ENCODE measurements at regions not wholly inside any gene's neighbourhood (a gene's known extent, or its start where the extent isn't known, plus 50 kb on each side); places are given as distances from the start of the nearest gene placed in this dataset.

DNA sequence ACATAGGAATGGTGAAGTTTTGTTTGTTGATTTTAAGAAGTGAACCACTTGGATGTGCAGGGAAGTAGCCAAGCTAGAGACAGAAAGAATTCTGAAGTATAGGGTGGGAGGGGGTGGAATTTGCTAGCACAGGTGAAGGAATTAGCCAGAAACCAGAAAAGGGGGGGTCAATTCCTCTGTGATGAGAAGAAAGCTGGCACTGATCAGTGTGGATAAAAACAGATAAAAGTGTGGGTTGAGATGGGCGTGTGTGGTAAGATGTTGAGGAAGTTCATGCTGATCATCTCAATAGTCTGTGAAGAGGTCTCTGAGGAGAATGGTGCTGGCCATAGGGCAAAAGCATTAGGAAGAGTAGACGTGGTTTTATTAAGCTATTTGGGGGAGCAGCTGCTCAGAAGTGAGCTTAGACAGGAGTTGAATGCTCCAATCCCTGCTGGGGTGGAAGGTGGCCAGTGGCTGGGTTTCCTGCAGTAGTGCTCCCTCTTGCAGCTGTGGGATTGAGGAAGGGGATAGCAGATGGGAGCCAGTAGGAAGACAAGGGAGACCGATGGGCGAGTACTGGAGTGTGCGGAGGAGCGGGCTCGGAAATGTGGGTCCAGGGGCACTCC, 88.7 kb upstream of the ELL2 start:
- 92 to 94% methylated on average over 7 of the region's 7 CpGs for WGBS, 2 donors
- no peak for ATAC-seq
- DNase-seq = peak in 1 of 6 donors; percentile 25

DNA sequence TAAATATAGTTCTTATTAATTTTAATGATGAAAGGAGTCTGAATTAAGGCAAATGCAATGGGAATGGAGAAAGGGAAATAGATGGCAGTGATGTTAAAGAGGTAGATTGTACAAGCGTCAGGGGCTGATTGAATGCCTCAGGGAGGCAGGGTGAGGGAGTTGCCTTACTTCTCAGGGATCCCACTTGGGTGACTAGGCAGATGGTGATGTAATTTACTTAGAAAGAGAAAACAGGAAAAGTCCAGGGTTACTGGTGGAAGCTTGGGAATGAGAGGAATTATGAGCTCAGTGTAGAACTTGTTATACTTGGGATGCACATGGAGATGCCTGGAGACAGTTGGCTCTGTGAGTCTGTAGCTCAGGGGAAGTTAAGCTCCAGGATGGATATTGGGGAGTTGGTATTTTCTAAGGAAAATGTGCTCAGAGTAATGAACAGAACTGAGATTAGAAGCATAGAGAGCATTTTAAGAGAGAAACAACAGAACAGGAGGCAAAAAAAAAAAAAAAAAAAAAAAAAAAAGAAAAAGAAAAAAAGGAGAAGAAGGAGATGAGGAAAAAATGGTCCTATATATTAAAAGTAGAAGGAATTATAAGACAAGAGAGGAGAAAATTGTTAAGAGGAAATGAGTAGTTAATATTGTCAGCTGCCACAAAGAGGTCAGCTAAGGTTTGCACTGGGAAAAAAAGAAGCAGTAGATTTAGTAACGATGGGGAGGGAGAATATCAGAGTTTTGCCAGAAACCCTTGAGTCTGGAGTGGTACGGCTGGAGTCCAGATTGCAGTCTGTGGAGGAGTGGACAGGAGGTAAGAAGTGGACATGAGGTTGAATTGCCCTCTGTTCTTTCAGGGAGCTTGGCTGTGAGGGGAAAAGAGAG, 88.0 kb upstream of the ELL2 start:
- H3K36me3 ChIP-seq = no peaks in the 10 kb centered on the region
- ATAC-seq = peak in 2 of 4 donors; percentile 17 to 29
- TF ChIP-seq, protein P1, sequence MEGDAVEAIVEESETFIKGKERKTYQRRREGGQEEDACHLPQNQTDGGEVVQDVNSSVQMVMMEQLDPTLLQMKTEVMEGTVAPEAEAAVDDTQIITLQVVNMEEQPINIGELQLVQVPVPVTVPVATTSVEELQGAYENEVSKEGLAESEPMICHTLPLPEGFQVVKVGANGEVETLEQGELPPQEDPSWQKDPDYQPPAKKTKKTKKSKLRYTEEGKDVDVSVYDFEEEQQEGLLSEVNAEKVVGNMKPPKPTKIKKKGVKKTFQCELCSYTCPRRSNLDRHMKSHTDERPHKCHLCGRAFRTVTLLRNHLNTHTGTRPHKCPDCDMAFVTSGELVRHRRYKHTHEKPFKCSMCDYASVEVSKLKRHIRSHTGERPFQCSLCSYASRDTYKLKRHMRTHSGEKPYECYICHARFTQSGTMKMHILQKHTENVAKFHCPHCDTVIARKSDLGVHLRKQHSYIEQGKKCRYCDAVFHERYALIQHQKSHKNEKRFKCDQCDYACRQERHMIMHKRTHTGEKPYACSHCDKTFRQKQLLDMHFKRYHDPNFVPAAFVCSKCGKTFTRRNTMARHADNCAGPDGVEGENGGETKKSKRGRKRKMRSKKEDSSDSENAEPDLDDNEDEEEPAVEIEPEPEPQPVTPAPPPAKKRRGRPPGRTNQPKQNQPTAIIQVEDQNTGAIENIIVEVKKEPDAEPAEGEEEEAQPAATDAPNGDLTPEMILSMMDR (IDR thresholded peaks at IDR 0.05) = no peak
- H3K9me3 ChIP-seq = no peaks in the 10 kb centered on the region
- no peak overlapping the region for H3K27ac ChIP-seq
- 45 to 46% methylated on average over 3 of the region's 3 CpGs for WGBS, 2 donors
- H3K27me3 ChIP-seq = no peaks in the 10 kb centered on the region
- no peak overlapping the region for H3K4me3 ChIP-seq
- intact Hi-C loops (cut with DNase I) = no loop called here
- FAIRE-seq = no peak
- H3K4me1 ChIP-seq = peaks cover 0 to 25% (median 14%) of the 10 kb centered on the region in 3 donors
- no peak for DNase-seq

More for the DNA sequence above, 88.7 kb upstream of the ELL2 start:
- intact Hi-C loops (cut with DNase I) = no loop called here
- Histone ChIP-seq H3K27me3 (no peaks in the 10 kb centered on the region), H3K36me3 (no peaks in the 10 kb centered on the region), H3K9me3 (no peaks in the 10 kb centered on the region), H3K4me3 (no peak overlapping the region), H3K27ac (peak overlapping the region in 1 of 4 donors; percentile 49), H3K4me1 (peaks cover 0 to 25% (median 14%) of the 10 kb centered on the region in 3 donors)
- no peak for FAIRE-seq
- TF ChIP-seq, protein P1 (IDR thresholded peaks at IDR 0.05) = no peak

DNA sequence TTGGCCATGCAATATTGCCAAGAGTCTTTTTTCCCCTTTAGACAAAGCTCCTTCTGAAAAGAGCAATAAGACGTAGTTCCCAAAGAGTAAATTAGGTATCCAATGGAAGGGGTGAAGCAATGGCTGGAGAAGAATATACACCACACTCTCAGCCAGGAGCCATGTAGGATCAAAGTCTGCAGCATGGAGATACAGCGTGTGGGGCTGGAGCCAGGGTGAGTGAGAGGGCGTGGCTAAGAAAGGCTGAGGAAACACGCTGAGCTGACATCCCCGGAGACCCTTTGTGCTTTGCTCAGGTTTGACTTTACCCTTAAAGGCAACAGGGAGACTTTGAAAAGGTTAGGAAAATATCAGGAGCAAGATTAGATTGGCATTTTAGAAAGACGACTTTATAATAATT, 87.1 kb upstream of the ELL2 start:
- H3K27ac ChIP-seq = no peak overlapping the region
- H3K4me1 ChIP-seq = peaks cover 0 to 25% (median 14%) of the 10 kb centered on the region in 3 donors
- H3K4me3 ChIP-seq = no peak overlapping the region
- no peaks in the 10 kb centered on the region for H3K27me3 ChIP-seq
- FAIRE-seq (no peak), DNase-seq (peak; percentile 23 to 56 (median 31)), ATAC-seq (peak; percentile 73 to 91 (median 78))
- TF ChIP-seq, protein P1 (IDR thresholded peaks at IDR 0.05) = no peak
- intact Hi-C loops (cut with DNase I) = no loop called here
- WGBS, 2 donors = 37 to 42% methylated on average over 6 of the region's 6 CpGs
- no peaks in the 10 kb centered on the region for H3K9me3 ChIP-seq
- H3K36me3 ChIP-seq = no peaks in the 10 kb centered on the region

DNA sequence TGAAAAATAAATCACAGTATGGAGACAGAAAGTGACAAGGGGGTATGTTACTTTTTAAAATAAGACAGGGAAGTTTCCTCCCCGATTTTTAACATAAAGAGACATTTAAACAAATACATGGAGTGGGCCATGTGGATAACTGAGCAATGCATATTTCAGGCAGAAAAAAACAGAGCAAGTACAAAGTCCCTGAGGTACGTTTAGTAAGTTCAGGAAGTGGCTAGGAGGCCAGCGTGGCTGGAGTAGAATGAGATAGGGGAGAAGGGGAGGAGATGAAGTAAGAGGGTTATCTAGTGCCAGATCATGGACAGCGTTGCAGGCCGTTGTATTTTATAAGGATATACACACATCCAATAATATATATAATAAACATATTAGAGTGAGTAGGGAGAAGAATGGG, 84.2 kb upstream of the ELL2 start:
- Histone ChIP-seq H3K9me3 (no peaks in the 10 kb centered on the region), H3K4me1 (peaks cover 4 to 18% (median 8%) of the 10 kb centered on the region in 3 donors), H3K4me3 (no peak overlapping the region), H3K27me3 (no peaks in the 10 kb centered on the region), H3K27ac (no peak overlapping the region), H3K36me3 (no peaks in the 10 kb centered on the region)
- FAIRE-seq = no peak
- intact Hi-C loops (cut with DNase I) = no loop called here
- WGBS, 2 donors = 88 to 90% methylated on average over 5 of the region's 5 CpGs
- no peak for DNase-seq
- ATAC-seq = no peak
- TF ChIP-seq, protein P1 (IDR thresholded peaks at IDR 0.05) = no peak

DNA sequence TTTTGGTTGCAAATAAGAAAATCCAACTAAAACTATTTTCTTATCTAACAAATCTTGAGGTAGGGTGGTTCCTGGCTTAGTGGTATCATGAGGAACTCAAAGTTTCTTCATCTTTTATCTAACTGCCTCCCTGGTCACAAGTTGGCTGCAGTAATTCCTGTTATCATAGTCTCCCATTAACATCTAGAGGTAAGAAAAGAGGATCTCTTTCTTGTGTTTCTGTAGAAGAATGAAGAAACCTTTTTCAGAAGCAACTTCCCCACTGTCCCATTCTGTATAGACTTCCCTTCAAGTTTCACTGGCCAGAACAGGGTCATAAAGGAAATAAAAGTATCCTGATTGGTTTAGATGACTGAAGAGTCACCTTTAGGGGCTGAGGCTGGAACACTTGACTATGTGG, 81.8 kb upstream of the ELL2 start:
- ATAC-seq = no peak
- Histone ChIP-seq H3K27me3 (no peaks in the 10 kb centered on the region), H3K36me3 (no peaks in the 10 kb centered on the region), H3K9me3 (no peaks in the 10 kb centered on the region), H3K27ac (no peak overlapping the region), H3K4me1 (peaks cover 0 to 8% (median 4%) of the 10 kb centered on the region in 3 donors), H3K4me3 (no peak overlapping the region)
- no peak for DNase-seq
- intact Hi-C loops (cut with DNase I) = no loop called here
- TF ChIP-seq, protein P1 (IDR thresholded peaks at IDR 0.05) = no peak
- no peak for FAIRE-seq

Measured in pancreas (tissue), 10 donors.